Heart right ventricle (tissue), 16 donors: ENCODE measurements at regions not wholly inside any gene's neighbourhood (a gene's known extent, or its start where the extent isn't known, plus 50 kb on each side); places are given as distances from the start of the nearest gene placed in this dataset.

Experiments
- ATAC-seq, 8 donors: fragments of 200-7000 bp; cut with Tn5 transposase; one replicate each; pipeline ENCODE4 v1.9.1; 2020; ENCODE audit warnings: mild to moderate bottlenecking in 8 of 8, moderate library complexity in 8 of 8, moderate number of reproducible peaks in 1 of 8
- DNase-seq, 2 donors: peaks; one replicate each; pipeline ENCODE4 v3.0.0-alpha.2; 2020
- H3K27ac ChIP-seq, 10 donors: fragments of 200-600 bp; sonication (generic) in 2 of 10; one replicate each; pipeline versions ENCODE4 v1.5.0 to v1.8.0; 2020 to 2022; ENCODE audit warnings: mild to moderate bottlenecking in 3 of 10
- H3K27me3 ChIP-seq, 7 donors: fragments of 200-600 bp; one replicate each; pipeline ENCODE4 v1.8.0; 2021 to 2022; ENCODE audit warnings: mild to moderate bottlenecking in 2 of 7
- H3K36me3 ChIP-seq, 9 donors: fragments of 200-600 bp; sonication (generic) in 1 of 9; one replicate each; pipeline versions ENCODE4 v1.5.0 to v1.8.0; 2020 to 2022; ENCODE audit warnings: mild to moderate bottlenecking in 2 of 9
- H3K4me1 ChIP-seq, 9 donors: fragments of 200-600 bp; sonication (generic) in 1 of 9; one replicate each; pipeline versions ENCODE4 v1.5.0 to v1.8.0; 2020 to 2022; ENCODE audit warnings: mild to moderate bottlenecking in 4 of 9
- H3K4me3 ChIP-seq, 10 donors: fragments of 200-600 bp; sonication (generic) in 2 of 10; one replicate each; pipeline versions ENCODE4 v1.5.0 to v1.8.0; 2020 to 2022; ENCODE audit warnings: mild to moderate bottlenecking in 7 of 10, moderate library complexity in 2 of 10
- H3K9me3 ChIP-seq, 11 donors: fragments of 200-600 bp in 10 of 11; sonication (generic) in 2 of 11; one replicate each; pipeline versions ENCODE4 v1.5.0 to v1.8.0; 2013 to 2022; ENCODE audit warnings: mild to moderate bottlenecking in 2 of 11, control low read depth in 1 of 11, moderate library complexity in 1 of 11
- WGBS, 2 donors: extraction: QIAGEN DNeasy Blood & Tissue Kit; methylation state at CpG; one replicate each; pipeline ENCODE4 v1.1.7; 2013; ENCODE audit warnings: inconsistent platforms in 1 of 2; 5-methylcytosine and 5-hydroxymethylcytosine counted together
- intact Hi-C, 10 donors: fragments of 100-400 bp; cut with DNase I; formaldehyde crosslinking; loops; one replicate each; pipeline versions ENCODE4 v1.11.1 to v1.14.2; 2022
- TF ChIP-seq, protein P1 (sequence below), 9 donors: fragments of 200-600 bp; sonication (generic) in 2 of 9; IDR thresholded peaks; one replicate each; pipeline versions ENCODE4 v1.5.0 to v1.8.0; 2021 to 2022; ENCODE audit warnings: antibody characterized with exemption in 9 of 9, mild to moderate bottlenecking in 5 of 9, moderate library complexity in 1 of 9
- donor health status: Arrhythmogenic right ventricular cardiomyopathy.
- donor health status: ischemic (EF 13 %, LVEDD 7.1; RV severe dilation, severe dysfunction).
- donor health status: healthy with polysubstance abuse.
- donor health status: DM: no; HTN: yes; CAD: no.
- donor health status: DM: no; HTN: no; CAD: no.
- donor health status: ischemic (EF 25% LVEDD 6.9; RV normal size, moderate dysfunction).
- donor health status: ischemic (EF 25% LVEDD 5.7; RV mildly dilated, moderate dysfunction).
- donor health status: healthy.
- donor health status: DM: yes; HTN: yes; CAD: no.
- donor health status: Ischemic cardiomyopathy.
- donor health status: ischemic (EF 35%, LVEDD 5.7; RV mildly dilated, moderate dysfunction).
- donor health status: nonischemic (EF 11% LVEDD 7.7; RV severe dilation, severe dysfunction).
- donor health status: DM: yes; HTN: yes; CAD: no.
- donor health status: PGD.
- donor health status: ischemic (EF 29% LVEDD 5.4; RV normal size, mild dysfunction).
- donor health status: nonischemic (EF 23%, LVEDD 6.1; RV moderate dilation, normal function).

DNA sequence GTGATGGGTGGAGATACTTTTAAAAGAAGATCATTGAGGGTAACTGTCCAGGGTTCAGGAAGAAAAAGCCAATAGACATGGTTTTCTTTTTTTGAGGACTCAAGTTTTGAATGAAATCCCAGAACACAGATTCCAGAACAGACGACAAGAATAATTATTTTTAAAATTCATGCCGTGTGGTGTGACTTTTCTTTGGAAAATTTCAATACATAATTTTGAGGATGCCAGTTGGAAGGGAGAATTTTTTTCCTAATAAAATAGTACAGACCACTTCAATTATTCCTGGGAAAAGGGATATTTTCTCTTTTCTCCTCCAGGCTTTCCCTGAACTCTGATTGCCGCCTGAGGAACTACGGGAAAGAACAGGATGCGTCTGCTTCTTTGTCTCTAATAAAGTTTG is 951.4 kb downstream of the KCNMA1 start:
- Histone ChIP-seq H3K27ac (no peak overlapping the region), H3K27me3 (no peaks in the 10 kb centered on the region), H3K4me3 (no peak overlapping the region), H3K36me3 (no peaks in the 10 kb centered on the region), H3K9me3 (peaks cover 0 to 15% (median 2%) of the 10 kb centered on the region in 11 donors), H3K4me1 (no peaks in the 10 kb centered on the region)
- 69 to 83% methylated on average over 5 of the region's 5 CpGs for WGBS, 2 donors
- TF ChIP-seq, protein P1, sequence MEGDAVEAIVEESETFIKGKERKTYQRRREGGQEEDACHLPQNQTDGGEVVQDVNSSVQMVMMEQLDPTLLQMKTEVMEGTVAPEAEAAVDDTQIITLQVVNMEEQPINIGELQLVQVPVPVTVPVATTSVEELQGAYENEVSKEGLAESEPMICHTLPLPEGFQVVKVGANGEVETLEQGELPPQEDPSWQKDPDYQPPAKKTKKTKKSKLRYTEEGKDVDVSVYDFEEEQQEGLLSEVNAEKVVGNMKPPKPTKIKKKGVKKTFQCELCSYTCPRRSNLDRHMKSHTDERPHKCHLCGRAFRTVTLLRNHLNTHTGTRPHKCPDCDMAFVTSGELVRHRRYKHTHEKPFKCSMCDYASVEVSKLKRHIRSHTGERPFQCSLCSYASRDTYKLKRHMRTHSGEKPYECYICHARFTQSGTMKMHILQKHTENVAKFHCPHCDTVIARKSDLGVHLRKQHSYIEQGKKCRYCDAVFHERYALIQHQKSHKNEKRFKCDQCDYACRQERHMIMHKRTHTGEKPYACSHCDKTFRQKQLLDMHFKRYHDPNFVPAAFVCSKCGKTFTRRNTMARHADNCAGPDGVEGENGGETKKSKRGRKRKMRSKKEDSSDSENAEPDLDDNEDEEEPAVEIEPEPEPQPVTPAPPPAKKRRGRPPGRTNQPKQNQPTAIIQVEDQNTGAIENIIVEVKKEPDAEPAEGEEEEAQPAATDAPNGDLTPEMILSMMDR (IDR thresholded peaks at IDR 0.05) = no peak
- DNase-seq = no peak
- intact Hi-C loops = no loop called here
- ATAC-seq = no peak

DNA sequence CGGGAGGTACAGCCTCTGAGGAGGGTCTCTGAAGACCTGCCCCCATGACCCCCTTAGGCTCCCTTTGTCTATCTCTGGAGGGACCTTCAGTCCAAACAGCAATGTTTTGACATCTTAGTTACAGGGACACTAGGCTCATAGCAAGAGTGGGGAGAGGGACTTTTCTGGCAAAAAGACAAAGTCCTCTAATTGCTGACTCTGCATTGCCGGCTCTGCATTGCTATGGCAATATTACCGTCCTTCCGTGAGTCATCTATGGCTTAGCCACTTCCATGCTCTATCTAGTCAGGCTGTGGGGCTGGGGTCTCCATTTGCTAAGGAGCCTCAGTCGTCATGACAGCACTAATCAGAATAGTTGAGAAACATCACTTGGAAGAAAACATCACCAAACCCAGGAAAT is 952.6 kb downstream of the KCNMA1 start:
- Histone ChIP-seq H3K36me3 (no peaks in the 10 kb centered on the region), H3K27ac (no peak overlapping the region), H3K9me3 (peaks cover 0 to 7% (median 0%) of the 10 kb centered on the region in 11 donors), H3K27me3 (no peaks in the 10 kb centered on the region), H3K4me3 (no peak overlapping the region), H3K4me1 (no peaks in the 10 kb centered on the region)
- no peak for DNase-seq
- WGBS, 2 donors = 79 to 85% methylated on average over 5 of the region's 5 CpGs
- TF ChIP-seq, protein P1 (IDR thresholded peaks at IDR 0.05) = no peak
- ATAC-seq = no peak
- intact Hi-C loops = no loop called here

DNA sequence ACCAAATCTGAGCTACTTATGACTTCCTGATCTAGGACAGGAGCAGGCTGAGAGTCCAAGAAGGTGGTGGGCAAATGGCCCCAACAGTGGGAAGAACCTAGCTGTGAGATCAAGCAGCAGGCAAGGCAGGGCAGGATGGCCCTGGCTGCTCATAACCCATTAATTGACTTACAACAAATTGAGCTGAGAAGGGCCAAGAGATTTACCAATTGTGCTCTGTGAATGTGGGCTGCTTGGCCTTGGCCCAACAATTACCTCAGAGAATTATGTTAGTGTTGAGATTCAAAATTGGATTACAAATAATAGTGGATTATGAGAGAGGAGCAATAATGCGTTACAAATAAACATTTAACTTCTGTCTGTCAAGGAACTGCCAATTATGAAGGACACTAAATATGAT is 956.5 kb downstream of the KCNMA1 start:
- H3K27ac ChIP-seq = no peak overlapping the region
- H3K4me3 ChIP-seq = no peak overlapping the region
- H3K27me3 ChIP-seq = no peaks in the 10 kb centered on the region
- DNase-seq (no peak), ATAC-seq (no peak)
- WGBS, 2 donors = 78 to 81% methylated on average over 1 of the region's 1 CpG
- intact Hi-C loops = no loop called here
- TF ChIP-seq, protein P1 (IDR thresholded peaks at IDR 0.05) = no peak
- peaks cover 0 to 7% (median 0%) of the 10 kb centered on the region in 9 donors for H3K4me1 ChIP-seq
- H3K9me3 ChIP-seq = no peaks in the 10 kb centered on the region
- H3K36me3 ChIP-seq = no peaks in the 10 kb centered on the region

DNA sequence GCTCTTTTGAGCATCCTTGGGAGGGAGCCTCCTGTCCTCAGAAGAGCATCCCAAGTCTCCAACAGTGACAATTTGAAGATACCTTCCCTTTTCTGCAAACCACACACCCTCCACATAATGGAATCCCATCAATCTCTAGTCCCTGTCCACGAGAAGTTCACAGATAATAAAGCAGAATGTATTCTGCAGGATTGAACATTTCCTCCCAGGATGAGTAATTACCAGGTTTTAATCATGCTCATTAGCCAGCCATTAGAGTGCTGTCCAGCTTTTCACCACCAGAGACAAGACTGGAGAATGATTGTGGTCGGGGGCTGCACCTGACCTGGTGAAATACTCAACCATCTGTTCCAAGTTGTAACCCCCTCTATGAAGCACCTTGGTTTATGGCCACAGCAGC is 958.6 kb downstream of the KCNMA1 start:
- Histone ChIP-seq H3K4me1 (peaks cover 0 to 11% (median 0%) of the 10 kb centered on the region in 9 donors), H3K27me3 (no peaks in the 10 kb centered on the region), H3K27ac (no peak overlapping the region), H3K4me3 (no peak overlapping the region), H3K9me3 (no peaks in the 10 kb centered on the region), H3K36me3 (no peaks in the 10 kb centered on the region)
- intact Hi-C loops = no loop called here
- WGBS, 2 donors = 55 to 69% methylated on average over 2 of the region's 2 CpGs
- DNase-seq (no peak), ATAC-seq (no peak)
- TF ChIP-seq, protein P1 (IDR thresholded peaks at IDR 0.05) = no peak
